Right lobe of liver (tissue), 6 donors: ENCODE measurements at regions not wholly inside any gene's neighbourhood (a gene's known extent, or its start where the extent isn't known, plus 50 kb on each side); places are given as distances from the start of the nearest gene placed in this dataset.

Experiments
- ATAC-seq, 4 donors: fragments of 200-7000 bp; cut with Tn5 transposase; one replicate each; pipeline ENCODE4 v1.9.1; 2020; ENCODE audit warnings: mild to moderate bottlenecking in 4 of 4, moderate library complexity in 4 of 4
- DNase-seq, 3 donors: peaks; one replicate each; pipeline ENCODE4 v3.0.0-alpha.2; 2020
- H3K27ac ChIP-seq, 3 donors: fragments of 200-600 bp; one replicate each; pipeline ENCODE4 v1.8.0; 2022
- H3K27me3 ChIP-seq, 2 donors: fragments of 200-600 bp; one replicate each; pipeline ENCODE4 v1.8.0; 2022
- H3K36me3 ChIP-seq, 4 donors: fragments of 200-600 bp; sonication (generic) in 1 of 4; one replicate each; pipeline versions ENCODE4 v1.5.1 to v1.8.0; 2017 to 2022; ENCODE audit warnings: control low read depth in 1 of 4
- H3K4me1 ChIP-seq, 4 donors: fragments of 200-600 bp; sonication (generic) in 1 of 4; one replicate each; pipeline versions ENCODE4 v1.5.1 to v1.8.0; 2017 to 2022; ENCODE audit warnings: control low read depth in 1 of 4
- H3K4me3 ChIP-seq, 3 donors: fragments of 200-600 bp; one replicate each; pipeline ENCODE4 v1.8.0; 2022
- H3K9me3 ChIP-seq, 4 donors: fragments of 200-600 bp; sonication (generic) in 1 of 4; one replicate each; pipeline versions ENCODE4 v1.5.1 to v1.8.0; 2017 to 2022; ENCODE audit warnings: control low read depth in 1 of 4
- POLR2A ChIP-seq: fragments of 450-650 bp; IDR thresholded peaks from one replicate; pipeline ENCODE4 v1.6.1; 2017; ENCODE audit warnings: antibody characterized with exemption, mild to moderate bottlenecking
- WGBS: methylation state at CpG from one replicate; pipeline ENCODE4 v1.1.6; 2018; ENCODE audit warnings: low coverage, low lambda C conversion rate; ENCODE audit not compliant: insufficient coverage; ENCODE audit errors: missing lambda C conversion rate; 5-methylcytosine and 5-hydroxymethylcytosine counted together
- intact Hi-C, 2 donors: fragments of 100-400 bp; cut with DNase I; formaldehyde crosslinking; loops; one replicate each; pipeline versions ENCODE4 v1.11.2 to v1.14.1; 2022
- TF ChIP-seq, protein P1 (sequence below), 4 donors: fragments of 200-600 bp in 3 of 4; fragments of 450-650 bp in 1 of 4; IDR thresholded peaks; one replicate each; pipeline versions ENCODE4 v1.5.1 to v1.8.0; 2016 to 2022; ENCODE audit warnings: antibody characterized with exemption in 4 of 4, mild to moderate bottlenecking in 2 of 4
- donor health status: DM: no; HTN: yes; CAD: no.
- donor health status: DM: no; HTN: no; CAD: no.
- donor health status: DM: no; HTN: no; CAD: no.
- donor health status: DM: no; HTN: yes; CAD: no.
- donor health status: DM: no; HTN: yes; CAD: no.

DNA sequence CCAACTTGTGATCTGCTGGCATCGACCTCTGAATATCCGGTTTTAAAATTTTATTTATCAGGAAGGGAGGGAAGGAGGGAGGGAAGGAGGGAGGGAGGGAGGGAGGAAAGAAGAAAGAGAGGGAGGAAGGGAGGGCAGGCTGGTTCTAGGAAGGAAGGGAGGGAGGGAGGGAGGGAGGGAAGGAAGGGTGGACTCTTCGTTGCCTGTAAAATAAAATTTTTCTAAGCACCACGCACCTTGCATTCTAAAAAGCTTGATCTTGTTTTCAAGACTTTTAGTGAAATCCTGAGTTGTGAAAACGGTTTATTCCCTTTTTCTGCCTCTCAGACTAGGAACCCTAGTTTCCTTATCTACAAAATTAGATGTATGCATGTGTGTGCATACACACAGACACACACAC, 101.7 kb upstream of the RAP2B start:
- intact Hi-C loops = no loop called here
- ATAC-seq (no peak), DNase-seq (no peak)
- H3K9me3 ChIP-seq = no peaks in the 10 kb centered on the region
- H3K27ac ChIP-seq = no peak overlapping the region
- H3K4me1 ChIP-seq = no peaks in the 10 kb centered on the region
- no peaks in the 10 kb centered on the region for H3K36me3 ChIP-seq
- TF ChIP-seq, protein P1, sequence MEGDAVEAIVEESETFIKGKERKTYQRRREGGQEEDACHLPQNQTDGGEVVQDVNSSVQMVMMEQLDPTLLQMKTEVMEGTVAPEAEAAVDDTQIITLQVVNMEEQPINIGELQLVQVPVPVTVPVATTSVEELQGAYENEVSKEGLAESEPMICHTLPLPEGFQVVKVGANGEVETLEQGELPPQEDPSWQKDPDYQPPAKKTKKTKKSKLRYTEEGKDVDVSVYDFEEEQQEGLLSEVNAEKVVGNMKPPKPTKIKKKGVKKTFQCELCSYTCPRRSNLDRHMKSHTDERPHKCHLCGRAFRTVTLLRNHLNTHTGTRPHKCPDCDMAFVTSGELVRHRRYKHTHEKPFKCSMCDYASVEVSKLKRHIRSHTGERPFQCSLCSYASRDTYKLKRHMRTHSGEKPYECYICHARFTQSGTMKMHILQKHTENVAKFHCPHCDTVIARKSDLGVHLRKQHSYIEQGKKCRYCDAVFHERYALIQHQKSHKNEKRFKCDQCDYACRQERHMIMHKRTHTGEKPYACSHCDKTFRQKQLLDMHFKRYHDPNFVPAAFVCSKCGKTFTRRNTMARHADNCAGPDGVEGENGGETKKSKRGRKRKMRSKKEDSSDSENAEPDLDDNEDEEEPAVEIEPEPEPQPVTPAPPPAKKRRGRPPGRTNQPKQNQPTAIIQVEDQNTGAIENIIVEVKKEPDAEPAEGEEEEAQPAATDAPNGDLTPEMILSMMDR (IDR thresholded peaks at IDR 0.05) = no peak
- no peak for TF ChIP-seq POLR2A
- H3K4me3 ChIP-seq = no peak overlapping the region
- 53% methylated on average over 5 of the region's 5 CpGs for WGBS
- H3K27me3 ChIP-seq = no peaks in the 10 kb centered on the region

DNA sequence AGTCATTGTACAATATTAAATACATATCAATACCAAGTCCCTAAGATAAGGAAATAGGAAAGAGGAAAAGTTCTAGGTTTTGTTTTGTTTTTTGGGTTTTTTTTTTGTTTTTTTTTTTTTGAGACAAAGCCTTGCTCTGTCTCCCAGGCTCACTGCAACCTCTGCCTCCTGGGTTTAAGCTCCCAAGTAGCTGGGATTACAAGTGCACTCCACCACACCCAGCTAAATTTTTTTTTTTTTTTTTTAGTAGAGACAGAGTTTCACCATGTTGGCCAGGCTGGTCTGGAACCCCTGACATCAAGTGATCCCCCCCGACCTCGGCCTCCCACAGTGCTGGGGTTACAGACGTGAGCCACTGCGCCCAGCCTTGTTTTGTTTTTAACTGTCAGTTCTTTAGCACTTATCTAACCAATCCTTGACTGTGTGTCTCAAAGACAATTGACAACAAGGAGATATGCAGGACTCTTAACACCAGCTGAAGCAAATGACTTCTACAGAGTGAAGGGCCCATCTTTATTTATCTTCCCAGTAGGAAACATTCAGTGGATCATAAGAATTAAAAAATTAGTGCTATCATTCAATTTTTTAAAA, 100.0 kb upstream of the RAP2B start:
- Histone ChIP-seq H3K36me3 (no peaks in the 10 kb centered on the region), H3K9me3 (no peaks in the 10 kb centered on the region), H3K27ac (no peak overlapping the region), H3K4me3 (no peak overlapping the region), H3K27me3 (no peaks in the 10 kb centered on the region), H3K4me1 (no peaks in the 10 kb centered on the region)
- WGBS = 62% methylated on average over 4 of the region's 4 CpGs
- DNase-seq = no peak
- intact Hi-C loops = no loop called here
- TF ChIP-seq, protein P1 (IDR thresholded peaks at IDR 0.05) = no peak
- no peak for TF ChIP-seq POLR2A
- no peak for ATAC-seq

DNA sequence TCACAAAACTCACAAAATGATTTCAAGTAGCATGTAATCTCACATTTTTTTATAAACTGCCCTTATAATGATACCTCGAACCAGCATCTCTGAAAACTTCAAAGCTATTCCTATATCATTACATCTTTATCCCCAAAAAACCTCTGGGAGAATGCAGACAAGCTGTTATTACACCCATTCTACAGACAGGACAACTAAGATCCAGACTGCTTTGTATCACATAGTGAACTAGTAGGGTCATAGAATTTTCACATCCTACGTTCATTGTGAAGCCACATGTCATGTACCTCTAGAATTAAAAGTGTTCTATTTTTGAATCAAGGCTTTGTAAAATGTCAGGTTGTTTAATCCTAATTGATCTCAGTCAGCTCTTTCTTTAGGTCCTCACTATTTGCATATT, 98.7 kb upstream of the RAP2B start:
- Histone ChIP-seq H3K36me3 (no peaks in the 10 kb centered on the region), H3K27me3 (no peaks in the 10 kb centered on the region), H3K4me1 (no peaks in the 10 kb centered on the region), H3K4me3 (no peak overlapping the region), H3K9me3 (no peaks in the 10 kb centered on the region), H3K27ac (no peak overlapping the region)
- DNase-seq (no peak), ATAC-seq (no peak)
- intact Hi-C loops = no loop called here
- TF ChIP-seq, protein P1 (IDR thresholded peaks at IDR 0.05) = no peak
- no peak for TF ChIP-seq POLR2A
- 83% methylated on average over 2 of the region's 2 CpGs for WGBS

DNA sequence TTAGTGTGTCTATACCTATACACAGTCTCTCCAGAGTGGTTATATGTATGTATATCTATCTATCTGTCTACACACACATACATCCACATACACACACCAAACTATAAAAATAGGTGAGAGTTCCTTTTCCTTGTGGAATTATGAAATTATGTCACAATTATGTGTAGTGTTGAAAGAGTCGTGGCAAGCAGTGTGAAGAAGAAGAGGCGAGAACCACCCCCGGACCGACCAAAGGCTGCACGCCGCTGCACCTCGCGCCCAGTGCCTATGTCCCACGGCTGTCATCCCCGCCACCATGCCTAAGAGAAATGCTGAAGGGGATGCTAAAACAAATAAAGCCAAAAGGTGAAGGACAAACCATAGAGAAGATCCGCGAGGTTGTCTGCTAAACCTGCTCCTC, 95.0 kb upstream of the RAP2B start:
- intact Hi-C loops = no loop called here
- TF ChIP-seq, protein P1 (IDR thresholded peaks at IDR 0.05) = no peak
- no peak for TF ChIP-seq POLR2A
- Histone ChIP-seq H3K4me1 (no peaks in the 10 kb centered on the region), H3K27me3 (no peaks in the 10 kb centered on the region), H3K4me3 (no peak overlapping the region), H3K27ac (no peak overlapping the region), H3K36me3 (no peaks in the 10 kb centered on the region), H3K9me3 (no peaks in the 10 kb centered on the region)
- DNase-seq = no peak
- ATAC-seq = no peak
- 78% methylated on average over 12 of the region's 12 CpGs for WGBS
